Endothelial cell of umbilical vein (primary cell): ENCODE measurements at regions not wholly inside any gene's neighbourhood (a gene's known extent, or its start where the extent isn't known, plus 50 kb on each side); places are given as distances from the start of the nearest gene placed in this dataset.
"Not testable (repeated sequence)": the region's sequence is repeated elsewhere in the genome, so short reads cannot be mapped to it uniquely, and the experiment has no call there.

Experiments
- BruUV-seq: library from RNA; stranded (reverse); fragments of 400-500 nt; replicated peaks from 2 replicates; lab custom pipeline; 2021; lab: Mats Ljungman, UMichigan
- CTCF ChIA-PET: fragments of 300-600, 350-600 bp; sonication (Branson Sonifier 250); formaldehyde crosslinking; loops from one replicate; lab custom pipeline; 2021; ENCODE audit warnings: antibody characterized with exemption, inconsistent platforms; lab: Charles Lee
- POLR2A ChIA-PET: fragments of 300-600, 350-600 bp; sonication (Branson Sonifier 250); formaldehyde crosslinking; loops from one replicate; lab custom pipeline; 2021; ENCODE audit warnings: antibody characterized with exemption, inconsistent platforms; lab: Charles Lee
- DNase-seq: peaks from one replicate; pipeline ENCODE4 v3.0.0-alpha.2; 2011; ENCODE audit warnings: low read depth, low spot score
- FAIRE-seq: peaks from 2 replicates; lab custom pipeline; 2011; peaks lifted over from hg19 to GRCh38; lab: Jason Lieb, UNC
- H2AFZ ChIP-seq: 2 replicates; pipeline ENCODE4 v1.6.0; 2012; ENCODE audit warnings: low read depth, low read length, control low read depth, inconsistent platforms
- H3K27ac ChIP-seq: 2 replicates; pipeline ENCODE4 v1.5.1; 2011; ENCODE audit warnings: low read depth, mild to moderate bottlenecking, control low read depth, low read length, moderate library complexity; ENCODE audit not compliant: insufficient read depth
- H3K27me3 ChIP-seq, 2 experiments: 2 replicates each; pipeline versions ENCODE4 v1.6.0 to v1.6.1; 2011; ENCODE audit warnings: low read length in 2 of 2, mixed read lengths in 1 of 2; ENCODE audit not compliant: control insufficient read depth in 2 of 2, insufficient read depth in 2 of 2
- H3K36me3 ChIP-seq, 2 experiments: 2 replicates in 1 of 2; 3 replicates in 1 of 2; pipeline ENCODE4 v1.5.1; 2011; ENCODE audit warnings: low read length in 2 of 2, mild to moderate bottlenecking in 1 of 2, moderate library complexity in 1 of 2; ENCODE audit not compliant: control insufficient read depth in 2 of 2, insufficient read depth in 2 of 2; ENCODE audit errors: extremely low read depth in 1 of 2
- H3K4me1 ChIP-seq: 3 replicates; pipeline ENCODE4 v1.5.1; 2011; ENCODE audit warnings: mild to moderate bottlenecking, low read length; ENCODE audit not compliant: control insufficient read depth, insufficient read depth; ENCODE audit errors: extremely low read depth
- H3K4me2 ChIP-seq: 2 replicates; pipeline ENCODE4 v1.6.1; 2011; ENCODE audit warnings: low read length, control low read depth, mixed read lengths; ENCODE audit not compliant: insufficient read depth
- H3K4me3 ChIP-seq, 3 experiments: fragments of 200-600 bp in 1 of 3; sonication (generic), shearing (Covaris generic) in 1 of 3; replicated peaks in 1 of 3; 2 replicates each; pipeline ENCODE4 v1.5.1; 2011 to 2016; ENCODE audit warnings: control low read depth in 3 of 3, low read length in 3 of 3, mild to moderate bottlenecking in 2 of 3, inconsistent platforms in 1 of 3, low read depth in 1 of 3, moderate library complexity in 1 of 3; ENCODE audit not compliant: insufficient read depth in 1 of 3
- H3K79me2 ChIP-seq: 2 replicates; pipeline ENCODE4 v1.6.0; 2012; ENCODE audit warnings: low read length, inconsistent platforms; ENCODE audit not compliant: control insufficient read depth, insufficient read depth
- H3K9ac ChIP-seq: replicated peaks from 2 replicates; pipeline ENCODE3; 2011; ENCODE audit warnings: low read length, control low read depth; ENCODE audit not compliant: insufficient read depth; ENCODE audit errors: extremely low read depth
- H3K9me1 ChIP-seq: replicated peaks from 3 replicates; pipeline ENCODE4 v1.6.0; 2011; ENCODE audit warnings: mild to moderate bottlenecking, low read length; ENCODE audit not compliant: control insufficient read depth, insufficient read depth; ENCODE audit errors: extremely low read depth
- H3K9me3 ChIP-seq: replicated peaks from 2 replicates; pipeline ENCODE4 v1.5.1; 2012; ENCODE audit warnings: low read length, inconsistent platforms; ENCODE audit not compliant: control insufficient read depth, insufficient read depth
- H4K20me1 ChIP-seq: replicated peaks from 2 replicates; pipeline ENCODE3; 2011; ENCODE audit warnings: mild to moderate bottlenecking, low read length; ENCODE audit not compliant: control insufficient read depth, insufficient read depth; ENCODE audit errors: extremely low read depth
- FOS ChIP-seq: IDR thresholded peaks from 2 replicates; pipeline ENCODE4 v1.6.1; 2011; ENCODE audit warnings: mild to moderate bottlenecking, low read length, moderate library complexity, borderline replicate concordance; ENCODE audit not compliant: insufficient read depth
- GATA2 ChIP-seq: IDR thresholded peaks from 2 replicates; pipeline ENCODE4 v1.7.0; 2011; ENCODE audit warnings: low read depth, mild to moderate bottlenecking, moderate library complexity, mixed read lengths, low read length; ENCODE audit not compliant: insufficient read length, insufficient read depth
- JUN ChIP-seq: IDR thresholded peaks from 2 replicates; pipeline ENCODE4 v1.6.1; 2011; ENCODE audit warnings: borderline replicate concordance, low read depth; ENCODE audit not compliant: insufficient read length, insufficient read depth
- MYC ChIP-seq: IDR thresholded peaks from one replicate; pipeline ENCODE4 v1.6.1; 2011; ENCODE audit warnings: mild to moderate bottlenecking, low read depth, low read length
- POLR2A ChIP-seq: IDR thresholded peaks from 2 replicates; pipeline ENCODE4 v1.6.1; 2012; ENCODE audit warnings: low read depth, mild to moderate bottlenecking, control low read depth, low read length
- POLR2AphosphoS5 ChIP-seq: IDR thresholded peaks from 2 replicates; pipeline ENCODE4 v1.6.1; 2012; ENCODE audit warnings: low read depth, mild to moderate bottlenecking, control low read depth, low read length, moderate library complexity; ENCODE audit not compliant: insufficient read depth
- dilution Hi-C: fragments of 300-500 bp; cut with MboI; formaldehyde crosslinking; loops from one replicate; pipeline ENCODE4 v1.15.0; 2019; ENCODE audit warnings: low sequenced_read_pairs; ENCODE audit not compliant: extremely low pct_ligation_motif_present
- intact Hi-C: fragments of 100-400 bp; cut with micrococcal nuclease; formaldehyde crosslinking; loops from one replicate; pipeline ENCODE4 v1.10.0; 2022
- TF ChIP-seq, protein P1 (sequence below), 2 donors: IDR thresholded peaks; 1 replicate in 1 of 2; 2 replicates in 1 of 2; pipeline ENCODE4 v1.5.1; 2011; ENCODE audit warnings: low read length in 2 of 2, mild to moderate bottlenecking in 2 of 2, moderate library complexity in 2 of 2, control low read depth in 1 of 2, inconsistent platforms in 1 of 2, low read depth in 1 of 2; ENCODE audit not compliant: insufficient read depth in 1 of 2; ENCODE audit errors: extremely low read depth in 1 of 2

DNA sequence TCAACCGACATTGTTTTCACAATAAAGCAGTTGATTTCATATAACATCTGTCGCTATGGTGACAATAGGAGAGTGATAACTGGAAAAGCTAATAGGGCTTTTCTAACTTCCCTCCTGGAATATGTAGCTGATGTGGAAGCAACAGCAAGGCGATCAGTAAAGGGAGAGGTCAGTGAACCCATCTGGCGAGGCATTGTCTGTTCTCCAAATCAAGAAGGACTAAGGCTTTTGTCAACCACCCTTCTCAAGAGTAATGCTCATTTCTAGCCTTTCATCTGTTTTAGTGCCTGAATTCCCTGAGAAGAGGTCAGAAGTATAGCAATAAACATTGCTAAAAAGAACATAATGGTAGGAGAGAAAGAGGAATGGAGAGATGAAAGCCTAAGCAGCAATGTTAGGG, 201.3 kb downstream of the AKAP7 start:
- intact Hi-C loops = no loop called here
- CTCF ChIA-PET = no interaction called here
- Histone ChIP-seq H3K79me2 (no peaks in the 10 kb centered on the region), H2AFZ (no peak overlapping the region), H3K9me3 (no peaks in the 10 kb centered on the region), H3K36me3 (no peaks in the 10 kb centered on the region), H3K4me3 (no peak overlapping the region), H3K4me2 (no peak overlapping the region), H3K9me1 (no peaks in the 10 kb centered on the region), H3K27ac (no peak overlapping the region), H4K20me1 (no peaks in the 10 kb centered on the region), H3K27me3 (no peaks in the 10 kb centered on the region), H3K9ac (no peak overlapping the region), H3K4me1 (no peaks in the 10 kb centered on the region)
- no TSS peak for BruUV-seq
- TF ChIP-seq POLR2A (no peak), JUN (no peak), MYC (no peak), GATA2 (no peak), FOS (no peak), POLR2AphosphoS5 (no peak)
- TF ChIP-seq, protein P1, sequence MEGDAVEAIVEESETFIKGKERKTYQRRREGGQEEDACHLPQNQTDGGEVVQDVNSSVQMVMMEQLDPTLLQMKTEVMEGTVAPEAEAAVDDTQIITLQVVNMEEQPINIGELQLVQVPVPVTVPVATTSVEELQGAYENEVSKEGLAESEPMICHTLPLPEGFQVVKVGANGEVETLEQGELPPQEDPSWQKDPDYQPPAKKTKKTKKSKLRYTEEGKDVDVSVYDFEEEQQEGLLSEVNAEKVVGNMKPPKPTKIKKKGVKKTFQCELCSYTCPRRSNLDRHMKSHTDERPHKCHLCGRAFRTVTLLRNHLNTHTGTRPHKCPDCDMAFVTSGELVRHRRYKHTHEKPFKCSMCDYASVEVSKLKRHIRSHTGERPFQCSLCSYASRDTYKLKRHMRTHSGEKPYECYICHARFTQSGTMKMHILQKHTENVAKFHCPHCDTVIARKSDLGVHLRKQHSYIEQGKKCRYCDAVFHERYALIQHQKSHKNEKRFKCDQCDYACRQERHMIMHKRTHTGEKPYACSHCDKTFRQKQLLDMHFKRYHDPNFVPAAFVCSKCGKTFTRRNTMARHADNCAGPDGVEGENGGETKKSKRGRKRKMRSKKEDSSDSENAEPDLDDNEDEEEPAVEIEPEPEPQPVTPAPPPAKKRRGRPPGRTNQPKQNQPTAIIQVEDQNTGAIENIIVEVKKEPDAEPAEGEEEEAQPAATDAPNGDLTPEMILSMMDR (IDR thresholded peaks at IDR 0.05; ENCODE audit: extremely low read depth in 1 of 2, insufficient read depth in 1 of 2, low read depth in 1 of 2, low read length in 2 of 2) = no peak
- FAIRE-seq = no peak
- DNase-seq = no peak
- POLR2A ChIA-PET = no interaction called here
- dilution Hi-C loops = no loop called here

DNA sequence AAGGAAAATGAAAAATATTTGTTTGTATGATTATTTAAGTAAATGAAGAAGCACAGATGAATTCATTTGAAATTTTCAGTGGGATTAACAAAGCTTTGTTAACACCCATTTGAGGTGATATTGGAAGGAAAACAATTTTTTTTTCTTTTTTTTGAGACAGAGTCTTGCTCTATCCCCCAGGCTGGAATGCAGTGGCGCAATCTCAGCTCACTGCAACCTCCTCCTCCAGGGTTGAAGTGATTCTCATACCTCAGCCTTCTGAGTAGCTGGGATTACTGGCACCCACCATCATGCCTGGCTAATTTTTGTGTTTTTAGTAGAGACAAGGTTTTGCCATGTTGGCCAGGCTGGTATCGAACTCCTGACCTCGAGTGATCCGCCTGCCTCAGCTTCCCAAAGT, 211.6 kb downstream of the AKAP7 start:
- BruUV-seq, H3K27ac ChIP-seq, H3K27me3 ChIP-seq, intact Hi-C loops, H3K4me3 ChIP-seq, H3K4me2 ChIP-seq, H3K9ac ChIP-seq, DNase-seq, H4K20me1 ChIP-seq, H3K79me2 ChIP-seq, H3K36me3 ChIP-seq, H3K9me3 ChIP-seq, dilution Hi-C loops, FAIRE-seq, POLR2A ChIA-PET, H3K4me1 ChIP-seq, H3K9me1 ChIP-seq, H2AFZ ChIP-seq: not testable (repeated sequence)
- CTCF ChIA-PET = interaction anchor here (1.4 kb wide), 1 partner anchor 9 kb away, joined by 4 read pairs; no protein-coding TSS in a partner anchor
